Thyroid gland (tissue), 4 donors: ENCODE measurements at regions not wholly inside any gene's neighbourhood (a gene's known extent, or its start where the extent isn't known, plus 50 kb on each side); places are given as distances from the start of the nearest gene placed in this dataset.

Source experiments
- DNase-seq, 2 donors: peaks; one replicate each; pipeline ENCODE4 v3.0.0-alpha.2; 2019
- H3K27ac ChIP-seq, 3 donors: fragments of 200-600 bp; sonication (generic); 1 replicate in 2 of 3; 2 replicates in 1 of 3; pipeline ENCODE4 v1.5.1; 2016 to 2019; ENCODE audit warnings: mild to moderate bottlenecking in 1 of 3, moderate library complexity in 1 of 3
- H3K27me3 ChIP-seq: fragments of 200-600 bp; sonication (generic); one replicate; pipeline ENCODE4 v1.5.1; 2019
- H3K36me3 ChIP-seq, 2 donors: fragments of 200-600 bp; sonication (generic); one replicate each; pipeline ENCODE4 v1.5.1; 2016 to 2019
- H3K4me1 ChIP-seq, 2 donors: fragments of 200-600 bp; sonication (generic); one replicate each; pipeline ENCODE4 v1.5.1; 2017 to 2019
- H3K4me3 ChIP-seq, 3 donors: fragments of 200-600 bp; sonication (generic); replicated peaks in 1 of 3; 1 replicate in 2 of 3; 2 replicates in 1 of 3; pipeline ENCODE4 v1.5.1; 2016; ENCODE audit warnings: mild to moderate bottlenecking in 1 of 3
- H3K9me3 ChIP-seq: fragments of 200-600 bp; sonication (generic); one replicate; pipeline ENCODE4 v1.5.1; 2017
- POLR2A ChIP-seq, 2 donors: fragments of 450-650 bp; IDR thresholded peaks; one replicate each; pipeline ENCODE4 v1.6.1; 2017; ENCODE audit warnings: antibody characterized with exemption in 2 of 2, mild to moderate bottlenecking in 2 of 2, moderate library complexity in 1 of 2
- WGBS, 2 donors: methylation state at CpG; one replicate each; pipeline ENCODE4 v1.1.5; 2017; 5-methylcytosine and 5-hydroxymethylcytosine counted together
- intact Hi-C: fragments of 100-400 bp; cut with DNase I; formaldehyde crosslinking; loops from one replicate; pipeline ENCODE4 v1.15.1; 2023
- TF ChIP-seq, protein P1 (sequence below), 6 experiments: fragments of 200-600 bp in 3 of 6; fragments of 450-650 bp in 3 of 6; sonication (generic) in 3 of 6; IDR thresholded peaks; one replicate each; pipeline ENCODE4 v1.5.1; 2016 to 2019; ENCODE audit warnings: antibody characterized with exemption in 6 of 6, mild to moderate bottlenecking in 2 of 6, inconsistent platforms in 1 of 6, moderate library complexity in 1 of 6

DNA sequence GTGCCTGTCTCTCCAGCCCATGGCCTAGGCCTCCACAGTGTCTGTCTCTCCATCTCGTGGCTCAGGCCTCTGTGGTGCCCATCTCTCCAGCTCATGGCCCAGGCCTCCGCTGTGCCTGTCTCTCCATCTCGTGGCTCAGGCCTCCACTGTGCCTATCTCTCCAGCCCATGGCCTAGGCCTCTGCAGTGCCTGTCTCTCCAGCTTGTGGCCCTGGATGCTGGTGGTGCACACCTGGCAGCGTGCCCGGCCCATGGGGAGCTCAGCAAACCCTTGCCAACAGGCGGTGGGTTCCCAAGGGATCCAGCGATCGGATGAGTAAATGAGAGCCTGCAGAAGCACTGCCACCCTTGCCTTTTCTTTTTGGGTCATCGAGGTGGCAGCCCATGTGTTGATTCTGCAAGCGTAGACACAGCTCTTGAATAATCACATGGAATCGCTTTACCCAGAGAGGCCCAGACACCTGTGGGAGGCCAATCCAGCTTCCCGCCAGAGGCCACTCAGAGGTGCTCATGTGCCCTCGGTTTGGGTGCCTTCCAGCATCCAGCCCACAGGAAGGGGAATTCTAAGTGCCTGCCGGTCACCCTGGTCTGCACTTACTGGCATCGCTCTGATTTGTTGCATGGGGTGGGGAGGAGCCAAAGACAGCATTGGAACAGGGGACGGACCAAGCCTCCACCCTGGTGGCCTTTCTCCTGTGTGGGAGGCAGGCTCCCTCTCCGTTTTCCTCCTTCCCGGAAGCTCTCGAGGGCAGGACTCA lies 101.8 kb upstream of the HDAC4 start:
- WGBS, 2 donors: 53 to 61% methylated on average over 11 to 12 of the region's 19 CpGs
- Histone ChIP-seq H3K27me3 (no peaks in the 10 kb centered on the region), H3K27ac (peak overlapping the region in 2 of 3 donors; percentile 9 to 60), H3K36me3 (no peaks in the 10 kb centered on the region), H3K4me3 (no peak overlapping the region), H3K4me1 (peaks cover 13 to 16% of the 10 kb centered on the region in 2 donors), H3K9me3 (no peaks in the 10 kb centered on the region)
- intact Hi-C loops: no loop called here
- peak; percentile 97 for DNase-seq
- TF ChIP-seq POLR2A (IDR thresholded peaks at IDR 0.05): no peak
- TF ChIP-seq, protein P1, sequence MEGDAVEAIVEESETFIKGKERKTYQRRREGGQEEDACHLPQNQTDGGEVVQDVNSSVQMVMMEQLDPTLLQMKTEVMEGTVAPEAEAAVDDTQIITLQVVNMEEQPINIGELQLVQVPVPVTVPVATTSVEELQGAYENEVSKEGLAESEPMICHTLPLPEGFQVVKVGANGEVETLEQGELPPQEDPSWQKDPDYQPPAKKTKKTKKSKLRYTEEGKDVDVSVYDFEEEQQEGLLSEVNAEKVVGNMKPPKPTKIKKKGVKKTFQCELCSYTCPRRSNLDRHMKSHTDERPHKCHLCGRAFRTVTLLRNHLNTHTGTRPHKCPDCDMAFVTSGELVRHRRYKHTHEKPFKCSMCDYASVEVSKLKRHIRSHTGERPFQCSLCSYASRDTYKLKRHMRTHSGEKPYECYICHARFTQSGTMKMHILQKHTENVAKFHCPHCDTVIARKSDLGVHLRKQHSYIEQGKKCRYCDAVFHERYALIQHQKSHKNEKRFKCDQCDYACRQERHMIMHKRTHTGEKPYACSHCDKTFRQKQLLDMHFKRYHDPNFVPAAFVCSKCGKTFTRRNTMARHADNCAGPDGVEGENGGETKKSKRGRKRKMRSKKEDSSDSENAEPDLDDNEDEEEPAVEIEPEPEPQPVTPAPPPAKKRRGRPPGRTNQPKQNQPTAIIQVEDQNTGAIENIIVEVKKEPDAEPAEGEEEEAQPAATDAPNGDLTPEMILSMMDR (IDR thresholded peaks at IDR 0.05): peak in 3 of 6 experiments; percentile 10 to 34 (median 19)

DNA sequence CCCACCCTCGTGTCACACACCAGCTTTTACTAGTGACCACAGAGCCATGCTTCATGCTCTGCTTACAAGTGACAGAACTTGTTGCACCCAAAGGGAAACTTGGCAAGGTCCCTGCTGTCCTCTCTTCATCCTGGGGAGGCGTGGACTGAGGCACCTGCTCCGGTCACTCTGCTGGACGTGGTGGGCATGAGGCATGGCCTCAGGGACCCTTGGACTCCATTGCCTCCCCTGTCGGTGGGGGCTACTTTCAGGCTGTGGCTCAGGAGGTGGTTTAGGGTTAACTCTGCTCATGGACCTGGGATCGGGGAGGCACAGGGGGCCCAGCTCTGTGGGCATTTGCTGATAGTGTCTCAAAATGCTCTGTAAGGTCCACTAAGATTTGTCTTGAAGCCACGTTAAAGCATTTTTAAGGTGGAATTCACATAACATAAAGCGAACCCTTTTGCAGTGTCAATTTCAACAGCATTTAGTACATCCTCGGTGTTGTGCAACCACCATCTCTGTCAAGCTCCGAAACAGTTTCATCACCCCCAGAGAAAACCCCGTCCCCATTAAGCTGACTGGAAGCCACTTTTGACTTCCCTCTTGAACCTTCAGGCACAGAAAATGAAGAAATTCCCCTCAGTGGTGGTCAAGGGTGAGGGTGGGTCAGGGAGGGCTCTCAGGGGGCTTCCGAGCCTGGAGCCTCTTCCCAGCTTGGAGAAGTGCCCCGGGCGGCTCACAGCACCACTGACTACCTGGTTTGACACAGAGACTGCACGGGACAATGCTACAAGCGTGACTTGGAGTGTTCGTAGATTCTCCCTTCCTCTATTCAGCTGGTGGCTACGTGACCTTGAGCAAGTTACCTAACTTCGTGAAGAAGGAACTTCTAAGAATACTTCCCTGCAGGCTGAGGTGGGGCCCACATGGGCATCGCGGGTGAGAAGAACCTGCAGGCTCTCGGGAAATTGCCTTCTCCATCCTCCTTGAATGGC lies 100.0 kb upstream of the HDAC4 start:
- WGBS, 2 donors: 76 to 80% methylated on average over 18 to 21 of the region's 22 CpGs
- Histone ChIP-seq H3K4me1 (peaks cover 17 to 20% of the 10 kb centered on the region in 2 donors), H3K4me3 (no peak overlapping the region), H3K36me3 (no peaks in the 10 kb centered on the region), H3K27ac (no peak overlapping the region), H3K27me3 (no peaks in the 10 kb centered on the region), H3K9me3 (no peaks in the 10 kb centered on the region)
- TF ChIP-seq, protein P1 (IDR thresholded peaks at IDR 0.05): no peak
- no peak for TF ChIP-seq POLR2A (IDR thresholded peaks at IDR 0.05)
- intact Hi-C loops: no loop called here
- no peak for DNase-seq

DNA sequence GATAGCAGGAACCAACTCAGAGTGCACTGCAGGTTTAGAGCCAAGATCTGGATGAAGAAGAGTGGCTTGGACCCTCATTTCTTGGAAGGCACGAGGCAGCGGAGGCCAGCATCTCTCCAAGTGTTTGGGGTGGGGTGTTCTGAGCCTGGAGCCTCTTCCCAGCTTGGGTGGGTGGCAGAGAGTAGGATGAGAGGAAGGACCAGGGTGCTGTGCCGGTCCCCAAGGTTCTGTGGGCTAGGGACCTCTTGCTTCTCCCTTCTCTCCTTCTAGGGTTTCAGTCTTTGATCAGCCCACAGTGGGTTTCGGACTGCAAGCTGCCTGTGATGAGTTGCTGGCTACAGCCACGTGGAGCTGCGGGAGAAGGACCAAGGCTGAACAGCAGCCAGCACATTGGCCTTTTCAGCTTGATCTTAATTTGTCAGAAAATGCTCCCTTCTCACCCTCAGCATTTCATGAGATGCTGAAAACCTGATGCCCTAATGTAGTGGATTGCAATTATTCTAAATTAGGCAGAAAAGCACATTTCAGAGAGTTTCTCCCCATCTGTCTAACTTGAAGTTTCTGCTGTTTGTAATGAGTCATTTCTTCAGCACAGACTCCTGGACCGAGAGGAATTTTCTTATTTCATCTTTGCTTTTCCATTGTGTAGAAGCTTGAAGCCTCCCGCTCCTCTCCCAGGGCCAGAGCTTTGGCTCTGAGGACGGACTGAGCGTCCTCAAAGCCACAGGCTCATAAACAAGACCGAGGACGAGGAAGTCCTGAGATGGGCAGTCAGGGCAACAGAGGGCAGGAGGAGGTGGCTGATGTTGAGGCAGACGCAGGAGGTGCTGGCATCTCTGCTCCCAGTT lies 99.1 kb upstream of the HDAC4 start:
- intact Hi-C loops: no loop called here
- H3K27me3 ChIP-seq: no peaks in the 10 kb centered on the region
- peaks cover 24 to 29% of the 10 kb centered on the region in 2 donors for H3K4me1 ChIP-seq
- H3K4me3 ChIP-seq: no peak overlapping the region
- WGBS, 2 donors: 70 to 85% methylated on average over 12 to 13 of the region's 13 CpGs
- no peaks in the 10 kb centered on the region for H3K9me3 ChIP-seq
- DNase-seq: no peak
- TF ChIP-seq, protein P1 (IDR thresholded peaks at IDR 0.05): no peak
- TF ChIP-seq POLR2A (IDR thresholded peaks at IDR 0.05): no peak
- H3K27ac ChIP-seq: no peak overlapping the region
- no peaks in the 10 kb centered on the region for H3K36me3 ChIP-seq

DNA sequence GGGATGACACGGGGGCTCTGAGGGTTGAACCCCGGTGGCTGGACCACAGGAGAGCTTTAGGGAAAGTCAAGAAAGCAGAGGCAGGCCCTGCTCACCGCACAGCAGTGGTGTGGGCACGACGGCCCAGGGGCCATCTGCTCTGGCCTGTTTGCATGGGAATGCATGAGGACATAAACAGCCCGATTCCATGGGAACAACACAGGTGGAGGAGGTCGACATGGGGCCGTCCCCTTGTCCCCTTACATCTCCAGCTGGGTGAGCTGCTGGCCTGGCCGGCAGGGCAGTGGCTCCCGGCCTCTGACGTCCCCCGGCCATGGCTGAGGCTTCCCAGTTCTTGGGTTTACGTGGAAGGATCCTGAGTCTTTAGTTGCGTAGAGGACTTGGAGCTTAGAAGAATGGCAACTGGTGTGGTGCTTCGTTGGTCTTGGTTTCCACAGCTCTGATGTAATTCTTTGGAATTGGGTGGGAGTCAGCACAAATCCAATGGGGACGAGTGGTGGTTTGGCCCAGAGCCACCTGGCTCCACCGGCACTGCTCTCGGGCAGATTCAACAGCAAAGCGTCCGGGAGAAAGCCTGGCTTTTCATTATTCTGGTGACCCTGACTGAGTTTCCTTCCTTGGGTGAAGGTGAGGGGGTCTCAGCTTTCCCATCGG lies 98.3 kb upstream of the HDAC4 start:
- intact Hi-C loops: no loop called here
- peaks cover 29 to 33% of the 10 kb centered on the region in 2 donors for H3K4me1 ChIP-seq
- no peaks in the 10 kb centered on the region for H3K9me3 ChIP-seq
- no peak for TF ChIP-seq POLR2A (IDR thresholded peaks at IDR 0.05)
- TF ChIP-seq, protein P1 (IDR thresholded peaks at IDR 0.05): no peak
- H3K27me3 ChIP-seq: no peaks in the 10 kb centered on the region
- no peak overlapping the region for H3K27ac ChIP-seq
- WGBS, 2 donors: 68 to 69% methylated on average over 18 to 21 of the region's 21 CpGs
- peak; percentile 54 for DNase-seq
- H3K36me3 ChIP-seq: no peaks in the 10 kb centered on the region
- H3K4me3 ChIP-seq: no peak overlapping the region
